ENCODE measurements at regions not wholly inside any gene's neighbourhood (a gene's known extent, or its start where the extent isn't known, plus 50 kb on each side); places are given as distances from the start of the nearest gene placed in this dataset. TPM values are rescaled to one million over a fixed set of nuclear protein-coding genes. Genes with fewer than 3 reads are reported as not detected.

DNA sequence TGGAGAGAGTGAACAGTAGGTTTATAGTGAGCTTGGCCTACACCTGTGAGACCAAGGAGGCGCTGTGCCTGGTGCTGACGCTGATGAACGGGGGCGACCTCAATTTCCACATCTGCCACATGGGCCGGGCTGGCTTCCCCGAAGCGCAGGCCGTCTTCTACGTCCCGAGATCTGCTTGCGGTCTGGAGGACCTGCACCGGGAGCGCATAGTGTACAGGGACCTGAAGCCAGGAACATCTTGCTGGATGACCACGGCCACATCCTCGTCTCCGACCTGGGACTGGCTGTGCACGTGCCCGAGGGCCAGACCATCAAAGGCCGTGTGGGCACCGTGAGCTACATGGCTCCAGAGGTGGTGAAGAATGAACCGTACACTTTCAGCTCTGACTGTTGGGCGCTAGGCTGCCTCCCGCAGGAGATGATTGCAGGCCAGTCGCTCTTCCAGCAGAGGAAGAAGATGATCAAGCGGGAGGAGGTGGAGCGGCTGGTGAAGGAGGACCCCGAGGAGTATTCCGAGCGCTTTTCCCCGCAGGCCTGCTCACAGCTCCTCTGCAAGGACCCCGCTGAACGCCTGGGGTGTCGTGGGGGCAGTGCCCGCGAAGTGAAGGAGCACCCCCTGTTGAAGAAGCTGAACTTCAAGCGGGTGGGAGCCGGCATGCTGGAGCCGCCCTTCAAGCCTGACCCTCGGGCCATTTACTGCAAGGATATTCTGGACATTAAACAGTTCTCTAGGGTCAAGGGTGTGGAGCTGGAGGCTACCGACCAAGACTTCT is 139.0 kb downstream of the ZDHHC20 start:
- 94 to 96% methylated on average over 40 of the region's 40 CpGs for WGBS, 2 donors
- TF ChIP-seq POLR2A (IDR thresholded peaks at IDR 0.05) (no peak), EP300 (IDR thresholded peaks at IDR 0.05) (no peak)
- TF ChIP-seq, protein P1, sequence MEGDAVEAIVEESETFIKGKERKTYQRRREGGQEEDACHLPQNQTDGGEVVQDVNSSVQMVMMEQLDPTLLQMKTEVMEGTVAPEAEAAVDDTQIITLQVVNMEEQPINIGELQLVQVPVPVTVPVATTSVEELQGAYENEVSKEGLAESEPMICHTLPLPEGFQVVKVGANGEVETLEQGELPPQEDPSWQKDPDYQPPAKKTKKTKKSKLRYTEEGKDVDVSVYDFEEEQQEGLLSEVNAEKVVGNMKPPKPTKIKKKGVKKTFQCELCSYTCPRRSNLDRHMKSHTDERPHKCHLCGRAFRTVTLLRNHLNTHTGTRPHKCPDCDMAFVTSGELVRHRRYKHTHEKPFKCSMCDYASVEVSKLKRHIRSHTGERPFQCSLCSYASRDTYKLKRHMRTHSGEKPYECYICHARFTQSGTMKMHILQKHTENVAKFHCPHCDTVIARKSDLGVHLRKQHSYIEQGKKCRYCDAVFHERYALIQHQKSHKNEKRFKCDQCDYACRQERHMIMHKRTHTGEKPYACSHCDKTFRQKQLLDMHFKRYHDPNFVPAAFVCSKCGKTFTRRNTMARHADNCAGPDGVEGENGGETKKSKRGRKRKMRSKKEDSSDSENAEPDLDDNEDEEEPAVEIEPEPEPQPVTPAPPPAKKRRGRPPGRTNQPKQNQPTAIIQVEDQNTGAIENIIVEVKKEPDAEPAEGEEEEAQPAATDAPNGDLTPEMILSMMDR (IDR thresholded peaks at IDR 0.05) = no peak

DNA sequence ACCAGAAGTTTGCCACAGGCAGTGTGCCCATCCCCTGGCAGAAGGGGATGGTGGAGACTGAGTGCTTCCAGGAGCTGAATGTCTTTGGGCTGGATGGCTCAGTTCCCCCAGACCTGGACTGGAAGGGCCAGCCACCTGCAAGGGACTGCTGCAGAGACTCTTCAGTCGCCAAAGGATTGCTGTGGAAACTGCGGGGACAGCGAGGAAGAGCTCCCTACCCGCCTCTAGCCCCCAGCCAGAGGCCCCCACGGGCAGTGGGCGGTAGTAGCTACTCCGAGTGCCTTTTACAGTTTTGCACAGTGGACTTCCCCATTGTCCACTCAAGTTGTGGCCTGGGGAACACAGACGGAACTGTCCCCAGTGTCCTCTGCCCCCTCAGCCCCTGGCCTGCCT is 138.5 kb downstream of the ZDHHC20 start:
- no peaks in the 10 kb centered on the region for H3K9me3 ChIP-seq
- H3K4me1 ChIP-seq = no peaks in the 10 kb centered on the region
- no peak for DNase-seq (ENCODE audit: low spot score in 2 of 2)
- no peaks in the 10 kb centered on the region for H3K27me3 ChIP-seq
- H3K4me3 ChIP-seq = no peak overlapping the region
- 62 to 100% methylated on average over 6 of the region's 8 CpGs for WGBS, 2 donors
- H3K36me3 ChIP-seq = peaks cover 0 to 7% (median 0%) of the 10 kb centered on the region in 3 donors
- H3K27ac ChIP-seq = no peak overlapping the region
- no peak for TF ChIP-seq POLR2A (IDR thresholded peaks at IDR 0.05)
- no peak for TF ChIP-seq EP300 (IDR thresholded peaks at IDR 0.05)
- TF ChIP-seq, protein P1 (IDR thresholded peaks at IDR 0.05) = no peak

More for the DNA sequence above, 139.0 kb downstream of the ZDHHC20 start:
- H3K4me1 ChIP-seq = no peaks in the 10 kb centered on the region
- H3K9me3 ChIP-seq = no peaks in the 10 kb centered on the region
- peaks cover 0 to 9% (median 0%) of the 10 kb centered on the region in 3 donors for H3K36me3 ChIP-seq
- no peak overlapping the region for H3K27ac ChIP-seq
- no peak for DNase-seq (ENCODE audit: low spot score in 2 of 2)
- H3K27me3 ChIP-seq = no peaks in the 10 kb centered on the region
- H3K4me3 ChIP-seq = no peak overlapping the region

DNA sequence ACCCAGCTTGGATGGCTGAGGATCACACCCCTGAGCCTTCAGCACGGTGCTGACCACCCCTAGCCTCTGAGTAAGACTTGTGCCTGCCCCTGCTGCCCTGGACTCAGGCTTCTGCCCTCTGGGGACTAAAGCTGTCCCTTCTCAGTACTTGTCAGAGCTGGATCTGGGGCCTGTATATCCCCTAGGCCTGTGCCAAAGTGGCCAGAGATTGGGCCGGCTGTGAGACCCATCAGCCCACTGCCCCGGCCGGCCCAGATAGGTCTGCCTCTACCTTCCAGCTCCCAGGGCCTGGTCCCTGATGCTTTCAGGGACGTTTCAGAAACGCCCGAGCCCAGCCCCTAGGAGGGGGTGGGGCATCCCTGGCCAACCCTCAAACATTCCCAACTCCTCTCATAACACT is 137.8 kb downstream of the ZDHHC20 start:
- Histone ChIP-seq H3K27ac (no peak overlapping the region), H3K4me1 (no peaks in the 10 kb centered on the region), H3K4me3 (no peak overlapping the region), H3K27me3 (no peaks in the 10 kb centered on the region), H3K36me3 (peaks cover 0 to 7% (median 0%) of the 10 kb centered on the region in 3 donors), H3K9me3 (no peaks in the 10 kb centered on the region)
- no peak for DNase-seq (ENCODE audit: low spot score in 2 of 2)
- TF ChIP-seq POLR2A (IDR thresholded peaks at IDR 0.05) = no peak
- no peak for TF ChIP-seq EP300 (IDR thresholded peaks at IDR 0.05)
- TF ChIP-seq, protein P1 (IDR thresholded peaks at IDR 0.05) = no peak
- WGBS, 2 donors = 24 to 28% methylated on average over 3 of the region's 7 CpGs

DNA sequence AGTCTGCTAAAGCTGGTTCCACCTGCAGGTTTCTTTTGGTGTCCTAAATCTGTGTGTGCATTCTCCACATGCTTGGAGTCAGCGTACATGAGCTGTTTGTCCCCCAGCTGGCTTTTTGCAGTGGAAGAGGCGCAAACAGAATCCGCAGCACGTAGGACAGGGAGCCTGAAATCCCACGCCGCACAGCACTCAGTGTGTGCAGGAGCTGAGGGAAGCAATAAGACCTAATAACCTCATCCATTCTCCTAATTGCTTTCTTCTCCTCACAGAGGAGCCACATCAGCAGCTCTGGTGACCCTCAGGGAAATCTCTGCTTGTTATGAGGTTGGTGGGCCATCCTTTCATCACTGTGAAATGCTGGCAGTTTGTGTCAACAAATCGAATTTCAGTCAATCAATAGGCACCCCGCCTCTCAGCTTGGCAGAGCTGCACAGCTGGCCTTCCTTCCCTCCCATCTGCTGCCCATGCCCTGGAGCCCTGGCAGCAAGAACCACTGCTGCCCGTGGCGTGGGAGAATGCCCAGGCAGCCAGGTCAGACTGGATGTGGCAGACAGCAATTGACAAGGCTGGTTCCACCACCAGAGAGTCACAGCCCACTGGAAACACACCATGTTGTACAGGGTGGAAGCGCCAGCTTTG is 136.7 kb downstream of the ZDHHC20 start:
- H3K27me3 ChIP-seq = no peaks in the 10 kb centered on the region
- H3K27ac ChIP-seq = no peak overlapping the region
- H3K4me3 ChIP-seq = no peak overlapping the region
- 64 to 81% methylated on average over 11 of the region's 11 CpGs for WGBS, 2 donors
- no peaks in the 10 kb centered on the region for H3K9me3 ChIP-seq
- DNase-seq (ENCODE audit: low spot score in 2 of 2) = no peak
- TF ChIP-seq, protein P1 (IDR thresholded peaks at IDR 0.05) = no peak
- no peak for TF ChIP-seq EP300 (IDR thresholded peaks at IDR 0.05)
- no peak for TF ChIP-seq POLR2A (IDR thresholded peaks at IDR 0.05)
- peaks cover 0 to 5% (median 0%) of the 10 kb centered on the region in 4 donors for H3K4me1 ChIP-seq
- H3K36me3 ChIP-seq = peaks cover 0 to 7% (median 0%) of the 10 kb centered on the region in 3 donors

Small RNA genes in the stretch of these regions (small RNA-seq; reads per million reads assigned to genes)
- not detected for gene AL158032.2
